IPS-20b (cell line): ENCODE measurements at regions not wholly inside any gene's neighbourhood (a gene's known extent, or its start where the extent isn't known, plus 50 kb on each side); places are given as distances from the start of the nearest gene placed in this dataset.
"Not testable (repeated sequence)": the region's sequence is repeated elsewhere in the genome, so short reads cannot be mapped to it uniquely, and the experiment has no call there.

Experiments
- H3K27ac ChIP-seq: one replicate; pipeline ENCODE4 v1.5.1; 2013; ENCODE audit warnings: low read length
- H3K27me3 ChIP-seq: 2 replicates; pipeline ENCODE4 v1.6.1; 2013; ENCODE audit warnings: mild to moderate bottlenecking, low read length, inconsistent platforms; ENCODE audit not compliant: insufficient read depth
- H3K36me3 ChIP-seq: 2 replicates; pipeline ENCODE4 v1.6.1; 2013; ENCODE audit warnings: low read depth, mild to moderate bottlenecking, inconsistent platforms, low read length, moderate library complexity; ENCODE audit not compliant: insufficient read depth
- H3K4me1 ChIP-seq: 2 replicates; pipeline ENCODE4 v1.6.1; 2013; ENCODE audit warnings: mild to moderate bottlenecking, control low read depth, inconsistent platforms, low read length, moderate library complexity; ENCODE audit not compliant: insufficient read depth
- H3K4me3 ChIP-seq: 2 replicates; pipeline ENCODE4 v1.5.1; 2013; ENCODE audit warnings: mild to moderate bottlenecking, low read length, inconsistent platforms
- H3K9ac ChIP-seq: 2 replicates; pipeline ENCODE4 v1.6.1; 2013; ENCODE audit warnings: low read depth, mild to moderate bottlenecking, inconsistent platforms, low read length, moderate library complexity
- H3K9me3 ChIP-seq: 2 replicates; pipeline ENCODE4 v1.6.1; 2013; ENCODE audit warnings: mild to moderate bottlenecking, low read depth, low read length, inconsistent platforms; ENCODE audit not compliant: insufficient read depth

DNA sequence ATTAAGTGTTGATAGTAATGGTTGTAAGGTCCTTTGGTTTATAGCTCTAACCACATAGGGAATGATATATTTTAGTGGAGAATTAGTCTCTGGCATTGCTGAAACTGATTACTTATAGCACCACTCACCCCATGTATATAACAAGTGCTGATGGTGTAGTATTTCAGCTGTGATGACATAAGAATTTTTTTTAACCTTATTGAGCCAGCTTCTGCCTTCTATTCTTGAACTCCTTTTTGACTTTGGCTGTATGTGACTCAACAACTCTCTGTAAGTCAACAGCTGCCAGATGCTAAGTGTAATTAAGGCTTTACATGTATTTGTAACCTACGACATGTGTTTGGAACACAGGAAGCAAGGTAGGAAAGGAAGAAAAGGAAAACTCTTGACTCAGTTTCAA, 929.6 kb upstream of the WWC1 start:
- Histone ChIP-seq H3K4me3 (no peak overlapping the region), H3K4me1 (peaks cover 13% of the 10 kb centered on the region), H3K9ac (no peak overlapping the region), H3K9me3 (peaks cover 3% of the 10 kb centered on the region; the same call in 1 of the 2 replicates), H3K27ac (no peak overlapping the region), H3K27me3 (no peaks in the 10 kb centered on the region), H3K36me3 (no peaks in the 10 kb centered on the region)

DNA sequence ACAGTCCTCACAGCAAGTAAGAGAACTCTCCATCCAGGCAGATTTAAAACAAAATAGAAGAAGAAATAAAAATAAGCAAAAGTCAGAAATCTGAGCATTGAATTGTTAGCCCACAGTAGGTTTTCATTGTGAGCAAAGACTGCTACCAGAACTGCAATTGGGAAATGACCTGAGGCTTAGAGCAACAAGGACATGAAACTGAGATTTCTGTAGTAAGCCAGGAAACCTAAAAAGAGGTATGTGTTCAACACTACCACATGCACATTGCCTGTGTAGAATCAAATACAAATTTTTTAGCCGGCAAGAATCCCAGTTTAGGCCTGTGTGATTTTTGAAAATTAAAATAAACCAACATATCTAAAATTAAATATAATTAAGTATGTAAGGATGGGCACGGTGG, 928.4 kb upstream of the WWC1 start:
- Histone ChIP-seq H3K27ac (no peak overlapping the region), H3K36me3 (no peaks in the 10 kb centered on the region), H3K9me3 (peaks cover 3% of the 10 kb centered on the region; the same call in 1 of the 2 replicates), H3K27me3 (no peaks in the 10 kb centered on the region), H3K4me1 (peaks cover 9% of the 10 kb centered on the region), H3K4me3 (no peak overlapping the region), H3K9ac (no peak overlapping the region)

DNA sequence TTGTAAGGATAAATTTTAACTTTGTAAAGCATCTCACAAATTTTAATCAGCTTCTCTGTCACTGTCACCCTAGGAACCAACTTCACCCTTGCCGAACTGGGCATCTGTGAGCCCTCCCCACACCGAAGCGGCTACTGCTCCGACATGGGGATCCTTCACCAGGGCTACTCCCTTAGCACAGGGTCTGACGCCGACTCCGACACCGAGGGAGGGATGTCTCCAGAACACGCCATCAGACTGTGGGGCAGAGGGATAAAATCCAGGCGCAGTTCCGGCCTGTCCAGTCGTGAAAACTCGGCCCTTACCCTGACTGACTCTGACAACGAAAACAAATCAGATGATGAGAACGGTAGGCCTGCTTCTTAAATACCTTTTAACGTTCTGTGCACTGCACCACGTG, 916.3 kb upstream of the WWC1 start:
- Histone ChIP-seq H3K9ac (no peak overlapping the region), H3K4me1 (peaks cover 7% of the 10 kb centered on the region; the same call in 1 of the 2 replicates), H3K27ac (no peak overlapping the region), H3K36me3 (no peaks in the 10 kb centered on the region), H3K27me3 (no peaks in the 10 kb centered on the region), H3K4me3 (no peak overlapping the region), H3K9me3 (no peaks in the 10 kb centered on the region)

DNA sequence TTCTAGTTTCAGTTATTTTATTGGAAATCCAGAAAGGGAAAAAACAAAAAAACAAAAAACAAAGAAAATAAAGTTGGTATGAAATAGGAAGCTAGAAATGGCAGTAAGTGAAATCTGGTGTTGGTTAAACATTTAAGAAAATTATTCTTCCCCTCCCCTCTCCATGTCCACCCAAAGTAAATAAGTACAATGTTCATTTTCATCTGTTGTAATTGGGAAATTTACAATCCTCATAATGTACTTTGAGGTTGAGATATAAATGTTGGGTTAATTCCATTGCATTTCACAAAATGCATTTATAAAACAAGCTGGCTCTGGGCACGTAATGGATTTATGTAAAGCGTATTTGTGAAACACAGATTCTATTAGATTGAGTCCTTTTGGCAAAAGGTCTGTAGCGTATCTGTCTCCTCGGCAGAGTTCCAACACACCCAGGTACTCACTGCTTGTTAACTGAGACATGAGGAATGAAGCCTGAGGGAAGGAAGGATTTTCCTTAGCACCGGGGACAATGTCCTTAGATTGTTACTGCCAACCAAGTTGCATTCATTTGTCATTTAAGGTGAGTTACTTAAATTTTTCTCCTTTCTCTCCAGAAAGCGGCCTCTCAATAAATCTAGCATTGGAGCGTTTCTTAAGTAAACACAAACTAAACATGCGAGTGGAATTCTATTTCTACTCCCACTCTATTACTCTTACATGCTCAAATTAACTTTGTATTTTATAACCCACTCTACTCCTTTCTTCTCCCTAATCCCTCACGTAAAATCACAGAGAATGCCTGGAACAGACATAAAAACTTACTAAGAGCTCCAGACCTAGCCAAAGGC, 912.3 kb upstream of the WWC1 start:
- Histone ChIP-seq H3K36me3 (no peaks in the 10 kb centered on the region), H3K9me3 (no peaks in the 10 kb centered on the region), H3K4me1 (peaks cover 7% of the 10 kb centered on the region; the same call in 1 of the 2 replicates), H3K9ac (no peak overlapping the region), H3K27me3 (no peaks in the 10 kb centered on the region), H3K4me3 (no peak overlapping the region), H3K27ac (no peak overlapping the region)

DNA sequence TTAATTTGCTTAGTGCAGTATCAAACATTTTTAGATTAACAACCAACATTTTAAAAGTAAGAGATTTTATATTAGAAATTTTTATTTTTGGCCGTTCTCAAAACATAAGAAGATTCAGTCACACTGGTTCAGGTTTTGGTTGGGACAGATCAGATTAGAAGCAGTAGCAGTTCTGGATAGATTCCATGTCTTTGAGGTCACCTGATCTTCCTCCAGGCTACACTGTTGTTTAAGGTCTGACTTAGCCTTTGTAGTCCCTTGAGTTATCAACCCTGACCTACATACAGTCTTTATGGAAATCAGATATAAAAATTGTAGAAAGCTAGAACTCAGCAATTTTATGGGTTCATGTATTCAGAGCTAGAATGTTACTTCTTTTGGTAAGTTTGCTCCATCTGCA, 910.0 kb upstream of the WWC1 start:
- Histone ChIP-seq H3K36me3 (no peaks in the 10 kb centered on the region), H3K4me1 (no peaks in the 10 kb centered on the region), H3K9ac (no peak overlapping the region), H3K27me3 (no peaks in the 10 kb centered on the region), H3K27ac (no peak overlapping the region), H3K4me3 (no peak overlapping the region), H3K9me3 (no peaks in the 10 kb centered on the region)

DNA sequence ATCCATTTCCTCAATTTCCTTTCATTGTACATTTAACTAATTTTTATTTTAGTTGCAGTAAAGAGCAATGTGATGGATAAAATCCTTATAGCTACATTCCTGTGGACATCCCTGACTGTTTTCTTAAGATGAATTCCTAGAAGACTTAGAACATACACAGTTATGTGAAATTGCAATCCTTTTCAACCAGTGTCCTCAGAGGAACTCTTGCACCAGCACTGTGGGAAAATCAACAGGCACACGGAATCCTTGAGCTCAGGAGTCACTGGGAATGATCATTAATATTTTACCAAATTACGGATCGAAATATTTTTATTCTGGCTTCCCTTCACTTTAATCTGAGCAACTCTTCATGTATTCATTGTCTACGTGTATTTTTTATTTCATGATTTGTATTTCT, 901.9 kb upstream of the WWC1 start:
- no peak overlapping the region for H3K4me3 ChIP-seq

DNA sequence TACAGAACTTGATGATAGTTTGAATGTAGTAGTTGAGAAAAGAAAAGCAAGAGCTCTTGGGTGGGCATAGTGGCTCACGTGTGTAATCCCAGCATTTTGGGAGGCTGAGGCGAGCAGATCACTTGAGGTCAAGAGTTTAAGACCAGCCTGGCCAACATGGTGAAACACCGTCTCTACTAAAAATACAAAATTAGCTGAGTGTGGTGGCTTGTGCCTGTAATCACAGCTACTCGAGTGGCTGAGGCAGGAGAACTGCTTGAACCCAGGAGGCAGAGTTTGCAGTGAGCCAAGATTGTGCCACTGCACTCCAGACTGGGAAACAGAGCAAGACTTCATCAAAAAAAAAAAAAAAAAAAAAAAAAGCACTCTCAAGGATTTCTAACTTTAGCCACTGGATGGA, 900.2 kb upstream of the WWC1 start:
- not testable (repeated sequence) for H3K4me3 ChIP-seq, H3K9me3 ChIP-seq, H3K27me3 ChIP-seq, H3K9ac ChIP-seq, H3K27ac ChIP-seq, H3K4me1 ChIP-seq, H3K36me3 ChIP-seq

More for the DNA sequence above, 901.9 kb upstream of the WWC1 start:
- H3K9me3 ChIP-seq: no peaks in the 10 kb centered on the region
- no peak overlapping the region for H3K27ac ChIP-seq
- no peaks in the 10 kb centered on the region for H3K36me3 ChIP-seq
- H3K9ac ChIP-seq: no peak overlapping the region
- peaks cover 7% of the 10 kb centered on the region for H3K4me1 ChIP-seq
- no peaks in the 10 kb centered on the region for H3K27me3 ChIP-seq

DNA sequence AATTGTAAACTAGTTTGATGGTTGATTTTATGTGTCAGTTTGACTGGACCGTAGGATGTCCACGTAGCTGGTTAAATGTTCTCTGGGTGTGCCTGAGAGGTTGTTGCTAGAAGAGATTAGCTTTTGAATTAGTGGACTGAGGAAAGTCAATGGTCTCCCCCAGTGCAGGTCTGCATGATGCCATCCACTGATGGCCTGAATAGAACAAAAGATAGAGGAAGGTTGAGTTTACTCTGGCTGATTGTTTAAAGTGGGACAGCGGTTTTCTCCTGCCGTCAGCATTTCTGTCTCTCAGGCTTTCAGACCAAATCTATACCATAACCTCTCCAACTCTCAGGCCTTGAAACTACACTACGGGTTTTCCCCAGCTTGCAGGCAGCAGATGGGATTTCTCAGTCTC, 899.2 kb upstream of the WWC1 start:
- Histone ChIP-seq H3K27ac (no peak overlapping the region), H3K4me1 (peaks cover 7% of the 10 kb centered on the region), H3K36me3 (no peaks in the 10 kb centered on the region), H3K4me3 (no peak overlapping the region), H3K9ac (no peak overlapping the region), H3K27me3 (no peaks in the 10 kb centered on the region), H3K9me3 (no peaks in the 10 kb centered on the region)

DNA sequence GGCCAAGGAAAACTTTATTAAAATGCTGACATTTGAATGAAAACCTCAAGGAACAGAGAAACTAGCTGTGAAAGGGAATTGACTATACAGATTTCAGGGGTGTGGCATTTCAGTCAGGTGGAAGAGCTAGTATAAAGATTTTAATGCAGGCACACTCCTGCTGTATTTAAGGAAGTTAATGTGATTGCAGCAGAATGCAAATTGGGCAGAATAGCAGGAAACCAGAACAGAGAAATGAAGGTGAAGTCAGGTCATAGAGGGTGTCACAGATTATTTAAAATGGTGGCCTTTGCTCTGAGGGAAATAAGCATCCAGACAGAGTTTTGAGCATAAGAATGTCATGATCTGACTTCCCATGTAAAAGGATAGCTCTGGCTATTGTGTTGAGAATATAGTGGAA, 898.1 kb upstream of the WWC1 start:
- H3K4me1 ChIP-seq: peaks cover 7% of the 10 kb centered on the region
- H3K36me3 ChIP-seq: no peaks in the 10 kb centered on the region
- H3K9ac ChIP-seq: no peak overlapping the region
- H3K27me3 ChIP-seq: no peaks in the 10 kb centered on the region
- no peaks in the 10 kb centered on the region for H3K9me3 ChIP-seq
- no peak overlapping the region for H3K4me3 ChIP-seq
- H3K27ac ChIP-seq: no peak overlapping the region

DNA sequence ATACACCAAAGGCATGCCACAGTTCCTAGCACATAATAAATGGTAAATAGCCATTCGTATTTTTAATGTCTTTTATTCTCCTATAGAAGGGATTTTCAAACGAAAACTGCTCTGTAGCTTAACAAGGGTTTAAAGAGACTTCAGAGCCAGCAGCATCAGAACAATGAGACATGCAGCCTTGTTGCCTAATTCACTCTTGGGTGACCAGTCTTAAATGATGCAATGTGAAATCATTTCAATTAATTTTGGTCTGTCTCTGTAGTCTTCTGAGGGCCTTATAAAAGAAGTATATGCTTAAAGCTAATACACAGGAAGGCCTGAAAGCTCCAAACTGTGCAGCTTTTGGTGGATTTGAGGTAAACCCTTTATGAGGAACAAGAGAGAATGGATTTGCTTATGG, 888.8 kb upstream of the WWC1 start:
- Histone ChIP-seq H3K9ac (no peak overlapping the region), H3K4me3 (no peak overlapping the region), H3K36me3 (no peaks in the 10 kb centered on the region), H3K4me1 (peaks cover 9% of the 10 kb centered on the region), H3K27ac (no peak overlapping the region), H3K9me3 (no peaks in the 10 kb centered on the region), H3K27me3 (no peaks in the 10 kb centered on the region)

DNA sequence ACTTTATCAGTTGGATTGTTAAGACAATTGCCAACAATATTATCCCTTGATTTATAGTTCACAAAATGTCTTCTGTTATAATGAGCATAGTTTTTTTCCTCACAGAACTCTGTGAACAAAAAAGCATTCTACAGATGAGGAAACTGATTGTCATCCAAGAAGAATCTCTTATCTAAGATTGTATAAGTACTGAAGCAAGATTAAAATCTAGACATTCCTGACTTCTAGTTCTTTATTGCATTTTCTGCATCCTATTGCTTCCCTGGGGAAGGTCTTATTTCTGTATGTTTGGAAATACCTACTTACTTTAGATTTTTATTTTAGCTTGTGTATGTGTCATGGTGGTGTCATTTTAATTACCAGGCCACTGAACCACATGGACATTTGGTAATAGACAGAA, 884.9 kb upstream of the WWC1 start:
- no peaks in the 10 kb centered on the region for H3K9me3 ChIP-seq
- no peak overlapping the region for H3K4me3 ChIP-seq
- no peak overlapping the region for H3K9ac ChIP-seq
- no peak overlapping the region for H3K27ac ChIP-seq
- H3K27me3 ChIP-seq: no peaks in the 10 kb centered on the region
- no peaks in the 10 kb centered on the region for H3K36me3 ChIP-seq
- peaks cover 9% of the 10 kb centered on the region for H3K4me1 ChIP-seq

DNA sequence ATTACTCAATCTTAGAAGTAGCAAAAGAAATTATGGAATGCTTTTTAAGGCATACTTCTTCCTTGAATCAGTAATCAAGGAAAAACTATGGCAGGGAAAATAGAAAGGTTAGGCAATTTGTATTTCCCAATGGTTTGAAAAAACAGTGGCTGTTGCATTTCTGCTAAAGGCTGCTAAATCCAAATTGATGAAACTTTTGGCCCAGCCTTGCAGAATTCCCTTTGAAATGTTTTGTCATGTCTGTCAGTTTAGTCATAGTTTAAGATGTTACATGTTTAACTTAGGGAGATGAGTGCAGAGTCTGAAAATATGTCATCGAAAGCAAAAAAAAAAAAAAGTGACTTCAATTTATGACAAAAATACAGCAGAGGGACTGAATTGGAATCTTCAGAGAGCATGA, 878.9 kb upstream of the WWC1 start:
- Histone ChIP-seq H3K27me3 (no peaks in the 10 kb centered on the region), H3K9ac (no peak overlapping the region), H3K9me3 (no peaks in the 10 kb centered on the region), H3K4me3 (no peak overlapping the region), H3K4me1 (no peaks in the 10 kb centered on the region), H3K27ac (no peak overlapping the region), H3K36me3 (no peaks in the 10 kb centered on the region)
